Osteocyte (in vitro differentiated cells): ENCODE measurements at regions not wholly inside any gene's neighbourhood (a gene's known extent, or its start where the extent isn't known, plus 50 kb on each side); places are given as distances from the start of the nearest gene placed in this dataset.

Experiments
- DNase-seq: peaks from one replicate; pipeline ENCODE4 v3.0.0; 2021; ENCODE audit warnings: mixed read lengths; ENCODE audit not compliant: unreplicated experiment; ENCODE audit errors: extremely low spot score
- H3K27ac Mint-ChIP-seq: one replicate; pipeline ENCODE4 v1.8.0; 2021; ENCODE audit warnings: mild to moderate bottlenecking, mixed read lengths; ENCODE audit not compliant: unreplicated experiment
- H3K27me3 Mint-ChIP-seq: one replicate; pipeline ENCODE4 v1.8.0; 2021; ENCODE audit warnings: mixed read lengths; ENCODE audit not compliant: unreplicated experiment
- H3K36me3 Mint-ChIP-seq: one replicate; pipeline ENCODE4 v1.8.0; 2021; ENCODE audit warnings: mixed read lengths; ENCODE audit not compliant: unreplicated experiment
- H3K4me1 Mint-ChIP-seq: one replicate; pipeline ENCODE4 v1.8.0; 2021; ENCODE audit warnings: mixed read lengths; ENCODE audit not compliant: unreplicated experiment
- H3K4me3 Mint-ChIP-seq: one replicate; pipeline ENCODE4 v1.8.0; 2021; ENCODE audit warnings: mild to moderate bottlenecking, moderate library complexity, mixed read lengths; ENCODE audit not compliant: unreplicated experiment
- H3K9me3 Mint-ChIP-seq: one replicate; pipeline ENCODE4 v1.8.0; 2021; ENCODE audit warnings: mixed read lengths; ENCODE audit not compliant: unreplicated experiment
- CTCF ChIP-seq: fragments of 200-600 bp; sonication (generic); IDR thresholded peaks from 2 replicates; pipeline ENCODE4 v1.5.0; 2021; ENCODE audit warnings: antibody characterized with exemption, mild to moderate bottlenecking, moderate library complexity

- no peak for TF ChIP-seq CTCF
- Mint-ChIP-seq H3K36me3 (no peaks in the 10 kb centered on the region), H3K4me3 (no peak overlapping the region), H3K27ac (no peak overlapping the region), H3K9me3 (no peaks in the 10 kb centered on the region), H3K27me3 (no peaks in the 10 kb centered on the region), H3K4me1 (peaks cover 22% of the 10 kb centered on the region)
- no peak for DNase-seq
Measured at GRCh38 chr12:105935981-105936380, 202.8 kb downstream of the NUAK1 start.

- Mint-ChIP-seq H3K27ac (no peak overlapping the region), H3K4me3 (no peak overlapping the region), H3K9me3 (no peaks in the 10 kb centered on the region), H3K27me3 (no peaks in the 10 kb centered on the region), H3K4me1 (peaks cover 22% of the 10 kb centered on the region), H3K36me3 (no peaks in the 10 kb centered on the region)
- DNase-seq: no peak
- no peak for TF ChIP-seq CTCF
Measured at GRCh38 chr12:105936496-105936895, 202.3 kb downstream of the NUAK1 start.

GRCh38 chr12:105937009-105937408, 201.7 kb downstream of the NUAK1 start:
- no peaks in the 10 kb centered on the region for H3K27me3 Mint-ChIP-seq
- TF ChIP-seq CTCF: no peak
- H3K36me3 Mint-ChIP-seq: no peaks in the 10 kb centered on the region
- no peak overlapping the region for H3K27ac Mint-ChIP-seq
- no peak for DNase-seq
- H3K4me3 Mint-ChIP-seq: no peak overlapping the region
- no peaks in the 10 kb centered on the region for H3K9me3 Mint-ChIP-seq
- peaks cover 22% of the 10 kb centered on the region for H3K4me1 Mint-ChIP-seq

- Mint-ChIP-seq H3K27ac (no peak overlapping the region), H3K36me3 (no peaks in the 10 kb centered on the region), H3K4me1 (peaks cover 17% of the 10 kb centered on the region), H3K9me3 (peaks cover 3% of the 10 kb centered on the region), H3K4me3 (no peak overlapping the region), H3K27me3 (no peaks in the 10 kb centered on the region)
- TF ChIP-seq CTCF: no peak
- DNase-seq: no peak
Measured at GRCh38 chr12:105939181-105939721, 199.5 kb downstream of the NUAK1 start.

- Mint-ChIP-seq H3K27ac (no peak overlapping the region), H3K4me3 (no peak overlapping the region), H3K9me3 (peaks cover 3% of the 10 kb centered on the region), H3K4me1 (peaks cover 1% of the 10 kb centered on the region), H3K36me3 (no peaks in the 10 kb centered on the region), H3K27me3 (no peaks in the 10 kb centered on the region)
- no peak for DNase-seq
- no peak for TF ChIP-seq CTCF
Measured at GRCh38 chr12:105942281-105942680, 196.5 kb downstream of the NUAK1 start.
